Uterus (tissue), 2 donors: ENCODE measurements at regions not wholly inside any gene's neighbourhood (a gene's known extent, or its start where the extent isn't known, plus 50 kb on each side); places are given as distances from the start of the nearest gene placed in this dataset.

Experiments
- POLR2A ChIP-seq, 2 donors: fragments of 450-650 bp; IDR thresholded peaks; one replicate each; pipeline ENCODE4 v1.6.1; 2016; ENCODE audit warnings: antibody characterized with exemption in 2 of 2, mild to moderate bottlenecking in 1 of 2, moderate library complexity in 1 of 2
- TF ChIP-seq, protein P1 (sequence below), 4 experiments: fragments of 200-600 bp in 2 of 4; fragments of 450-650 bp in 2 of 4; sonication (generic) in 2 of 4; IDR thresholded peaks; one replicate each; pipeline ENCODE4 v1.5.1; 2016 to 2019; ENCODE audit warnings: antibody characterized with exemption in 4 of 4, mild to moderate bottlenecking in 2 of 4, moderate library complexity in 1 of 4

DNA sequence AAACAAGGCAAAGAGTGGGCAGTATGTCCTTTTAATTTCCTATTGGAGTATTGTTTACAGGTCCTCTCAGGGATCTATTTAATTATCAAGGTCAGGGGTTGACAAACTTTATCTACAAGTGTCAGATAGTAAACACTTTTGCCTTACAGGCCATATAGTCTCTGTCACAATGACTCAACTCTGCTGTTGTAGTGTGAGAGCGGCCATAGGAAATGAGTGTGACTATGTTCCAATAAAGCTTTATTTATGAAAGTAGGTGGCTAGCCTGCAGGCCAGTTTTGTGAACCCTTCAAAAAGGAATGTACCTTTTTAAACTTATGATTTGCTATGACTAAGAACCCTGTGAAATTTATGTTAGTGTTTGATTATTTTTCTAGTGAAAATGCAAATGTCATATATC lies 156.1 kb downstream of the GPAT3 start:
- TF ChIP-seq, protein P1, sequence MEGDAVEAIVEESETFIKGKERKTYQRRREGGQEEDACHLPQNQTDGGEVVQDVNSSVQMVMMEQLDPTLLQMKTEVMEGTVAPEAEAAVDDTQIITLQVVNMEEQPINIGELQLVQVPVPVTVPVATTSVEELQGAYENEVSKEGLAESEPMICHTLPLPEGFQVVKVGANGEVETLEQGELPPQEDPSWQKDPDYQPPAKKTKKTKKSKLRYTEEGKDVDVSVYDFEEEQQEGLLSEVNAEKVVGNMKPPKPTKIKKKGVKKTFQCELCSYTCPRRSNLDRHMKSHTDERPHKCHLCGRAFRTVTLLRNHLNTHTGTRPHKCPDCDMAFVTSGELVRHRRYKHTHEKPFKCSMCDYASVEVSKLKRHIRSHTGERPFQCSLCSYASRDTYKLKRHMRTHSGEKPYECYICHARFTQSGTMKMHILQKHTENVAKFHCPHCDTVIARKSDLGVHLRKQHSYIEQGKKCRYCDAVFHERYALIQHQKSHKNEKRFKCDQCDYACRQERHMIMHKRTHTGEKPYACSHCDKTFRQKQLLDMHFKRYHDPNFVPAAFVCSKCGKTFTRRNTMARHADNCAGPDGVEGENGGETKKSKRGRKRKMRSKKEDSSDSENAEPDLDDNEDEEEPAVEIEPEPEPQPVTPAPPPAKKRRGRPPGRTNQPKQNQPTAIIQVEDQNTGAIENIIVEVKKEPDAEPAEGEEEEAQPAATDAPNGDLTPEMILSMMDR (IDR thresholded peaks at IDR 0.05) = no peak
- no peak for TF ChIP-seq POLR2A (IDR thresholded peaks at IDR 0.05)
